SK-N-SH (cell line): ENCODE measurements at regions not wholly inside any gene's neighbourhood (a gene's known extent, or its start where the extent isn't known, plus 50 kb on each side); places are given as distances from the start of the nearest gene placed in this dataset.

Experiments used
- CTCF ChIA-PET: fragments of 300-600, 350-600 bp; formaldehyde crosslinking; extraction: SDS; loops from one replicate; lab custom pipeline; 2021; lab: Yijun Ruan, JAX
- POLR2A ChIA-PET: fragments of 350-600 bp; sonication (Branson Sonifier 250); formaldehyde crosslinking; extraction: SDS; loops from one replicate; lab custom pipeline; 2020; ENCODE audit warnings: antibody characterized with exemption, inconsistent platforms; lab: Yijun Ruan, JAX
- DNase-seq: peaks from one replicate; pipeline ENCODE4 v3.0.0; 2012
- H2AFZ ChIP-seq: fragments of 200-600 bp; sonication (generic); 2 replicates; pipeline ENCODE4 v1.8.1; 2016; ENCODE audit warnings: antibody characterized with exemption, mild to moderate bottlenecking, low read depth
- H3F3A ChIP-seq: fragments of 200-600 bp; sonication (generic); replicated peaks from 2 replicates; pipeline ENCODE3; 2016; ENCODE audit warnings: antibody characterized with exemption, mild to moderate bottlenecking; ENCODE audit not compliant: insufficient read depth
- H3K27ac ChIP-seq, 2 experiments: fragments of 200-500 bp in 1 of 2; fragments of 200-600 bp in 1 of 2; sonication (Bioruptor generic) in 1 of 2; sonication (generic), shearing (Covaris generic) in 1 of 2; 2 replicates each; pipeline versions ENCODE4 v1.5.1 to v1.6.1; 2014 to 2016; ENCODE audit warnings: low read depth in 2 of 2, inconsistent platforms in 1 of 2, low read length in 1 of 2, mild to moderate bottlenecking in 1 of 2, mixed read lengths in 1 of 2
- H3K27me3 ChIP-seq: fragments of 200-600 bp; sonication (generic), shearing (Covaris generic); 2 replicates; pipeline ENCODE4 v1.6.1; 2016; ENCODE audit warnings: mixed run types; ENCODE audit not compliant: insufficient read depth
- H3K36me3 ChIP-seq, 2 experiments: fragments of 200-500 bp in 1 of 2; fragments of 200-600 bp in 1 of 2; sonication (Bioruptor generic) in 1 of 2; sonication (generic) in 1 of 2; replicated peaks in 1 of 2; 2 replicates each; pipeline versions ENCODE3 to v1.5.1; 2014 to 2016; ENCODE audit warnings: low read length in 1 of 2, mild to moderate bottlenecking in 1 of 2; ENCODE audit not compliant: insufficient read depth in 2 of 2, control insufficient read depth in 1 of 2
- H3K4me1 ChIP-seq, 2 experiments: fragments of 200-500 bp in 1 of 2; fragments of 200-600 bp in 1 of 2; sonication (Bioruptor generic) in 1 of 2; sonication (generic), shearing (Covaris generic) in 1 of 2; 2 replicates each; pipeline versions ENCODE4 v1.5.1 to v1.6.1; 2014 to 2016; ENCODE audit warnings: low read depth in 1 of 2, low read length in 1 of 2, mixed run types in 1 of 2; ENCODE audit not compliant: insufficient read depth in 2 of 2, control insufficient read depth in 1 of 2
- H3K4me2 ChIP-seq: fragments of 200-600 bp; sonication (generic), shearing (Covaris generic); 2 replicates; pipeline ENCODE4 v1.6.1; 2017; ENCODE audit warnings: mixed run types
- H3K4me3 ChIP-seq, 2 experiments: fragments of 200-500 bp in 1 of 2; fragments of 200-600 bp in 1 of 2; sonication (Bioruptor generic) in 1 of 2; sonication (generic), shearing (Covaris generic) in 1 of 2; 2 replicates each; pipeline versions ENCODE4 v1.5.1 to v1.8.1; 2014 to 2016; ENCODE audit warnings: low read depth in 2 of 2, inconsistent platforms in 1 of 2, low read length in 1 of 2, mild to moderate bottlenecking in 1 of 2, mixed read lengths in 1 of 2, moderate library complexity in 1 of 2
- H3K79me2 ChIP-seq: fragments of 200-600 bp; sonication (generic); 2 replicates; pipeline ENCODE4 v1.8.1; 2017; ENCODE audit warnings: mild to moderate bottlenecking; ENCODE audit not compliant: insufficient read depth
- H3K9ac ChIP-seq: fragments of 200-600 bp; sonication (generic); 2 replicates; pipeline ENCODE4 v1.6.1; 2017; ENCODE audit warnings: mixed run types
- H3K9me2 ChIP-seq: fragments of 200-600 bp; sonication (generic); 2 replicates; pipeline ENCODE4 v1.6.1; 2017; ENCODE audit warnings: mixed run types
- H3K9me3 ChIP-seq: fragments of 200-600 bp; sonication (generic); 2 replicates; pipeline ENCODE4 v1.6.1; 2017; ENCODE audit warnings: mixed run types, mild to moderate bottlenecking, moderate library complexity
- H4K20me1 ChIP-seq: fragments of 200-600 bp; sonication (generic); 2 replicates; pipeline ENCODE4 v1.6.1; 2017; ENCODE audit warnings: mild to moderate bottlenecking, mixed run types; ENCODE audit not compliant: insufficient read depth
- CHD2 ChIP-seq: fragments of 150-350 bp; IDR thresholded peaks from 2 replicates; pipeline ENCODE4 v1.6.1; 2018; ENCODE audit warnings: low read length; ENCODE audit not compliant: partially characterized antibody
- EP300 ChIP-seq, 2 experiments: IDR thresholded peaks; 2 replicates each; pipeline versions ENCODE4 v1.4.0 to v1.6.1; 2012; ENCODE audit warnings: borderline replicate concordance in 1 of 2, low read depth in 1 of 2, low read length in 1 of 2
- FOSL2 ChIP-seq: IDR thresholded peaks from 2 replicates; pipeline ENCODE4 v1.4.0; 2012; ENCODE audit warnings: low read depth, mild to moderate bottlenecking, moderate library complexity, borderline replicate concordance
- FOXJ3 ChIP-seq: sonication (generic); formaldehyde crosslinking; IDR thresholded peaks from 2 replicates; pipeline ENCODE4 v1.5.1; 2020; ENCODE audit warnings: mild to moderate bottlenecking, missing genetic modification reagents
- FOXM1 ChIP-seq: IDR thresholded peaks from 2 replicates; pipeline ENCODE4 v1.4.0; 2012; ENCODE audit warnings: low read depth, mild to moderate bottlenecking
- GABPA ChIP-seq: IDR thresholded peaks from 2 replicates; pipeline ENCODE4 v1.4.0; 2012; ENCODE audit warnings: low read depth, mild to moderate bottlenecking
- MAX ChIP-seq: IDR thresholded peaks from 2 replicates; pipeline ENCODE4 v1.4.0; 2012; ENCODE audit warnings: low read depth
- MXI1 ChIP-seq: IDR thresholded peaks from 2 replicates; pipeline ENCODE4 v1.6.1; 2012; ENCODE audit warnings: mild to moderate bottlenecking, low read depth, low read length, improper control_type of control experiment
- NRF1 ChIP-seq: IDR thresholded peaks from 2 replicates; pipeline ENCODE4 v1.6.1; 2012; ENCODE audit warnings: low read depth, mild to moderate bottlenecking, low read length
- PBX3 ChIP-seq: IDR thresholded peaks from 2 replicates; pipeline ENCODE4; 2012
- REST ChIP-seq: IDR thresholded peaks from 2 replicates; pipeline ENCODE4 v1.6.1; 2012; ENCODE audit warnings: mild to moderate bottlenecking, low read depth, low read length, moderate library complexity
- RXRA ChIP-seq: IDR thresholded peaks from 2 replicates; pipeline ENCODE4 v1.4.0; 2012; ENCODE audit warnings: low read depth, mild to moderate bottlenecking, borderline replicate concordance
- SMC3 ChIP-seq: IDR thresholded peaks from 2 replicates; pipeline ENCODE4 v1.6.1; 2012; ENCODE audit warnings: low read depth, low read length, improper control_type of control experiment
- TCF12 ChIP-seq: IDR thresholded peaks from 2 replicates; pipeline ENCODE4 v1.4.0; 2012
- USF1 ChIP-seq: IDR thresholded peaks from 2 replicates; pipeline ENCODE4 v1.4.0; 2012; ENCODE audit warnings: low read depth, borderline replicate concordance
- YY1 ChIP-seq: IDR thresholded peaks from 2 replicates; pipeline ENCODE4 v1.4.0; 2012; ENCODE audit warnings: low read depth, mild to moderate bottlenecking
- ZBTB33 ChIP-seq: IDR thresholded peaks from 2 replicates; pipeline ENCODE4 v1.4.0; 2012; ENCODE audit warnings: low read depth, borderline replicate concordance
- WGBS: methylation state at CpG from one replicate; pipeline ENCODE4 v1.1.6; 2017; ENCODE audit warnings: low lambda C conversion rate; 5-methylcytosine and 5-hydroxymethylcytosine counted together

- CTCF ChIA-PET, result no interaction called here
- Histone ChIP-seq H3K9me3 (no peaks in the 10 kb centered on the region), H3K27ac (no peak overlapping the region), H3K9ac (no peak overlapping the region), H3K4me2 (no peak overlapping the region), H3F3A (no peaks in the 10 kb centered on the region), H3K4me1 (no peaks in the 10 kb centered on the region; a peak in 2 of 4 replicates), H3K27me3 (no peaks in the 10 kb centered on the region), H3K36me3 (no peaks in the 10 kb centered on the region), H3K9me2 (no peaks in the 10 kb centered on the region), H4K20me1 (no peaks in the 10 kb centered on the region), H2AFZ (no peak overlapping the region), H3K4me3 (no peak overlapping the region), H3K79me2 (no peaks in the 10 kb centered on the region)
- no peak for DNase-seq
- 63% methylated on average over 2 of the region's 2 CpGs for WGBS
- no peak for TF ChIP-seq FOSL2
- no peak for TF ChIP-seq RXRA
- no peak for TF ChIP-seq SMC3
- no peak for TF ChIP-seq YY1
- TF ChIP-seq MXI1, result no peak
- TF ChIP-seq MAX, result no peak
- no peak for TF ChIP-seq TCF12
- no peak for TF ChIP-seq GABPA
- no peak for TF ChIP-seq EP300 (IDR thresholded peaks at IDR 0.05; ENCODE audit: borderline replicate concordance in 1 of 2, low read depth in 1 of 2, low read length in 1 of 2)
- POLR2A ChIA-PET, result no interaction called here
Measured at GRCh38 chr6:153574231-153574630, 443.1 kb upstream of the RGS17 start.

GRCh38 chr6:153572371-153572770 is 441.3 kb upstream of the RGS17 start:
- ChIA-PET CTCF (no interaction called here), POLR2A (no interaction called here)
- Histone ChIP-seq H3K9ac (no peak overlapping the region), H3K9me2 (no peaks in the 10 kb centered on the region), H3K27ac (no peak overlapping the region), H3K36me3 (no peaks in the 10 kb centered on the region), H2AFZ (no peak overlapping the region), H3K4me2 (no peak overlapping the region), H4K20me1 (no peaks in the 10 kb centered on the region), H3F3A (no peaks in the 10 kb centered on the region), H3K9me3 (no peaks in the 10 kb centered on the region), H3K4me1 (peaks cover 0 to 4% of the 10 kb centered on the region in 2 experiments; a peak in 2 of 4 replicates), H3K4me3 (no peak overlapping the region), H3K27me3 (no peaks in the 10 kb centered on the region), H3K79me2 (no peaks in the 10 kb centered on the region)
- 76% methylated on average over 3 of the region's 3 CpGs for WGBS
- TF ChIP-seq REST, result no peak
- no peak for TF ChIP-seq FOXJ3 (CRISPR knock-in tag)
- TF ChIP-seq MXI1, result no peak
- TF ChIP-seq USF1, result no peak
- no peak for TF ChIP-seq MAX
- no peak for TF ChIP-seq PBX3
- no peak for TF ChIP-seq EP300 (IDR thresholded peaks at IDR 0.05; ENCODE audit: borderline replicate concordance in 1 of 2, low read depth in 1 of 2, low read length in 1 of 2)
- TF ChIP-seq YY1, result no peak
- no peak for TF ChIP-seq ZBTB33
- TF ChIP-seq NRF1, result no peak
- TF ChIP-seq FOXM1, result no peak
- TF ChIP-seq CHD2, result no peak
- DNase-seq, result no peak
